Cardiac fibroblast (primary cell): ENCODE measurements at regions not wholly inside any gene's neighbourhood (a gene's known extent, or its start where the extent isn't known, plus 50 kb on each side); places are given as distances from the start of the nearest gene placed in this dataset.

Experiments used
- DNase-seq, 2 donors: peaks; one replicate each; pipeline versions ENCODE4 v3.0.0 to v3.0.0-alpha.2; 2010; ENCODE audit warnings: low read depth in 2 of 2
- H3K4me3 ChIP-seq, 2 donors: replicated peaks in 1 of 2; 1 replicate in 1 of 2; 2 replicates in 1 of 2; pipeline ENCODE4 v1.5.1; 2011; ENCODE audit warnings: low read depth in 2 of 2, low read length in 2 of 2, mild to moderate bottlenecking in 2 of 2, moderate library complexity in 1 of 2
- TF ChIP-seq, protein P1 (sequence below): IDR thresholded peaks from one replicate; pipeline ENCODE4 v1.5.1; 2011; ENCODE audit warnings: low read depth, mild to moderate bottlenecking, low read length, inconsistent platforms

- TF ChIP-seq, protein P1, sequence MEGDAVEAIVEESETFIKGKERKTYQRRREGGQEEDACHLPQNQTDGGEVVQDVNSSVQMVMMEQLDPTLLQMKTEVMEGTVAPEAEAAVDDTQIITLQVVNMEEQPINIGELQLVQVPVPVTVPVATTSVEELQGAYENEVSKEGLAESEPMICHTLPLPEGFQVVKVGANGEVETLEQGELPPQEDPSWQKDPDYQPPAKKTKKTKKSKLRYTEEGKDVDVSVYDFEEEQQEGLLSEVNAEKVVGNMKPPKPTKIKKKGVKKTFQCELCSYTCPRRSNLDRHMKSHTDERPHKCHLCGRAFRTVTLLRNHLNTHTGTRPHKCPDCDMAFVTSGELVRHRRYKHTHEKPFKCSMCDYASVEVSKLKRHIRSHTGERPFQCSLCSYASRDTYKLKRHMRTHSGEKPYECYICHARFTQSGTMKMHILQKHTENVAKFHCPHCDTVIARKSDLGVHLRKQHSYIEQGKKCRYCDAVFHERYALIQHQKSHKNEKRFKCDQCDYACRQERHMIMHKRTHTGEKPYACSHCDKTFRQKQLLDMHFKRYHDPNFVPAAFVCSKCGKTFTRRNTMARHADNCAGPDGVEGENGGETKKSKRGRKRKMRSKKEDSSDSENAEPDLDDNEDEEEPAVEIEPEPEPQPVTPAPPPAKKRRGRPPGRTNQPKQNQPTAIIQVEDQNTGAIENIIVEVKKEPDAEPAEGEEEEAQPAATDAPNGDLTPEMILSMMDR = no peak
- no peak for DNase-seq
- no peak overlapping the region for H3K4me3 ChIP-seq
These were observed 626.5 kb upstream of the GALNTL6 start for GRCh38 chr4:171186700-171187099.

- no peak overlapping the region for H3K4me3 ChIP-seq
- no peak for DNase-seq
- TF ChIP-seq, protein P1 = no peak
These were observed 632.1 kb upstream of the GALNTL6 start for GRCh38 chr4:171181090-171181489.

DNA sequence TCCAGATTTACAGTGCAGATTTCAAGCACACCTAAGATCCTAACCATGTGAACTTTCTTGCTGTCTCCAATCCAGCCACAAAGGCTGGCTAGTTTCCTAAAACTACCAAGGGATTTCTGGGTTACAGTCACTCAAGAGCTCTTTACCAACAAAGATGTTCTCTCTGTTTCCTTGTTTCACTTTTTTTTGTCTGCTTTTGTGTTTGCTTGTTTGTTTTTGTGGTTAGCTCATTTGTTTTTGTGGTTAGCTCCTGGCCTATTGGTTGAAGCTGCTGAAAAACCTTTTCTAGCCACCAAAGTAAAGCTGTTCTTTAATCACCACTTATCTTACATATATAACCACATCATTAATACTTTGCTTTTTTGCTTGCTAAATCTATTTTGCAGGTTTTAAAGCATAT, 642.5 kb upstream of the GALNTL6 start:
- H3K4me3 ChIP-seq = no peak overlapping the region
- TF ChIP-seq, protein P1 = no peak
- DNase-seq = no peak

DNA sequence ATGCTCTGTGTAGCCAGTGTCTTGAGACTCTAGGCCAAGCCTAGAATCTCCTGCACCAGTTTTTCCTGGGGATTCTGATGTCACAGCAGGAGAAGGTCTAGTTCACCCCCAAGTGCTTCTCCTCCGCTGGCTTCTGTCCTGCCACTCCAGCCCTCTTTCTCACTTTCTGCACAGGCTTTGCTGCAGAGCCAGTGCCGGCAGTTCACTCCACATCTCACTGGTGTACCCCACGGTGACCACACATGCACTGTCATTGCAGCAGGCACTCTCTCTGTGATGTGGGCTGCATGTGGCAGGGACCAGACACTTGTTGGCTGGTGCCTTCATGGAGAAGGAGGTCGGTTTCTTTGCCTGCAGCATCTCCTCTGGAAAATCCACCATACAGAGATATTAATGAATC, 643.8 kb upstream of the GALNTL6 start:
- TF ChIP-seq, protein P1 = no peak
- no peak overlapping the region for H3K4me3 ChIP-seq
- no peak for DNase-seq

DNA sequence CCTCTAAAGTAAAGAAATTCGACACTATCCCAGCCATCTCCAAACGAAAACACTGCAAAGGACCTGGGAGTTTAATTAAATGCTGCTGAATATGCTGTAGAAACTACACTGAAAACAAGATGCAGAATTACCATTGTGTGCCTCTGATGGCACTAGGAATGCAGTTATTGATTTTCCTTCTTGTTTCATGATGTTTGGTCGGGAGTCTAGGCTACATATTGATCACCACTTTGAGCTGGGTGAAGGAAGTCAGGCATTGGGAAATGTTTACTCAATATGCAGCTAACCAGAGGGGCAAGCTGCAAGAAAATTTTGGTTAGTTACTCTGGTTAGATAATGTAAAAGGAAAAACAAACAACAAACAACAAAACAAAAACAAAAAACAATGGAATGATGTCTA, 650.7 kb upstream of the GALNTL6 start:
- no peak for DNase-seq
- H3K4me3 ChIP-seq = no peak overlapping the region
- TF ChIP-seq, protein P1 = no peak

GRCh38 chr4:171157462-171158082, 655.6 kb upstream of the GALNTL6 start:
- TF ChIP-seq, protein P1 = no peak
- DNase-seq = no peak
- no peak overlapping the region for H3K4me3 ChIP-seq

- TF ChIP-seq, protein P1 = no peak
- H3K4me3 ChIP-seq = no peak overlapping the region
- no peak for DNase-seq
These were observed 670.6 kb upstream of the GALNTL6 start for GRCh38 chr4:171142639-171143038.
